D721Med (cell line): ENCODE measurements at regions not wholly inside any gene's neighbourhood (a gene's known extent, or its start where the extent isn't known, plus 50 kb on each side); places are given as distances from the start of the nearest gene placed in this dataset.
"Not testable (repeated sequence)": the region's sequence is repeated elsewhere in the genome, so short reads cannot be mapped to it uniquely, and the experiment has no call there.

Experiments
- DNase-seq: peaks from one replicate; pipeline ENCODE4 v3.0.0; 2011; ENCODE audit warnings: low spot score; ENCODE audit not compliant: insufficient read length
- FAIRE-seq: peaks from 2 replicates; lab custom pipeline; 2011; peaks lifted over from hg19 to GRCh38; lab: Jason Lieb, UNC
- TF ChIP-seq, protein P1 (sequence below): IDR thresholded peaks from 2 replicates; pipeline ENCODE4 v1.5.1; 2012; ENCODE audit warnings: mild to moderate bottlenecking, control low read depth; ENCODE audit not compliant: insufficient read depth; ENCODE audit errors: missing control alignments

DNA sequence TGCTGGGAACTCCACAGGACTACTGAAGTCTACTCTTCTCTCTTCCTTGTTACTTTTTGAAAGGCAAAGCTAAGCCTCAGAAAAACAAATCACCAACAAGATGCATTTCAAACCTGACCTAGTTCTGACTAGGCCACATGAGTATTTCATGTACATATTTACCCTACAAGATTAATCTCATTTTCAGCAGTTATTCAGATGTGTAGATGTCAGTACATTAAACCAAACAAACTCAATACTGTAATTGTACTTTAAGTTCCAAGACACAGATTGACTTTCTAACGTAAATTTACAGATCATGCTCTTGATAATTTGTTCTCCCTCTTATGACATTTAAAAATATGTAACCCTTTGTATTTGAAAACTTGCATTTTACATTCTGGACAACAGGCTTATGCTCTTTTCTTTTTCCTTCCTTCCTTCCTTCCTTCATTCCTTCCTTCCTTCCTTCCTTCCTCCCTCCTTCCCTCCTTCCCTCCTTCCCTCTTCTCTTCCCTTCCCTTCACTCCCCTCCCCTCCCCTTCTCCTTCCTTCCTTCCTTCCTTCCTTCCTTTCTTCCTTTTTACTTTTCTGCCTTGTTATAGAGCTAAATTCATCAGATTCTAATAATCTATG is 1653.4 kb downstream of the EFNA5 start:
- FAIRE-seq: peak; percentile 56

GRCh38 chr5:106014262-106014661 is 1656.5 kb downstream of the EFNA5 start:
- TF ChIP-seq, protein P1, sequence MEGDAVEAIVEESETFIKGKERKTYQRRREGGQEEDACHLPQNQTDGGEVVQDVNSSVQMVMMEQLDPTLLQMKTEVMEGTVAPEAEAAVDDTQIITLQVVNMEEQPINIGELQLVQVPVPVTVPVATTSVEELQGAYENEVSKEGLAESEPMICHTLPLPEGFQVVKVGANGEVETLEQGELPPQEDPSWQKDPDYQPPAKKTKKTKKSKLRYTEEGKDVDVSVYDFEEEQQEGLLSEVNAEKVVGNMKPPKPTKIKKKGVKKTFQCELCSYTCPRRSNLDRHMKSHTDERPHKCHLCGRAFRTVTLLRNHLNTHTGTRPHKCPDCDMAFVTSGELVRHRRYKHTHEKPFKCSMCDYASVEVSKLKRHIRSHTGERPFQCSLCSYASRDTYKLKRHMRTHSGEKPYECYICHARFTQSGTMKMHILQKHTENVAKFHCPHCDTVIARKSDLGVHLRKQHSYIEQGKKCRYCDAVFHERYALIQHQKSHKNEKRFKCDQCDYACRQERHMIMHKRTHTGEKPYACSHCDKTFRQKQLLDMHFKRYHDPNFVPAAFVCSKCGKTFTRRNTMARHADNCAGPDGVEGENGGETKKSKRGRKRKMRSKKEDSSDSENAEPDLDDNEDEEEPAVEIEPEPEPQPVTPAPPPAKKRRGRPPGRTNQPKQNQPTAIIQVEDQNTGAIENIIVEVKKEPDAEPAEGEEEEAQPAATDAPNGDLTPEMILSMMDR: no peak
- DNase-seq: no peak
- no peak for FAIRE-seq

More for the DNA sequence above, 1653.4 kb downstream of the EFNA5 start:
- no peak for DNase-seq
- TF ChIP-seq, protein P1: no peak

GRCh38 chr5:106006242-106006641 is 1664.5 kb downstream of the EFNA5 start:
- FAIRE-seq (no peak), DNase-seq (no peak)
- TF ChIP-seq, protein P1: no peak

- not testable (repeated sequence) for FAIRE-seq
These were observed 1671.7 kb downstream of the EFNA5 start for GRCh38 chr5:105998991-105999390.

GRCh38 chr5:105993027-105993426 is 1677.7 kb downstream of the EFNA5 start:
- TF ChIP-seq, protein P1: no peak
- DNase-seq (no peak), FAIRE-seq (no peak)

More at GRCh38 chr5:105998991-105999390, 1671.7 kb downstream of the EFNA5 start:
- DNase-seq: not testable (repeated sequence)

DNA sequence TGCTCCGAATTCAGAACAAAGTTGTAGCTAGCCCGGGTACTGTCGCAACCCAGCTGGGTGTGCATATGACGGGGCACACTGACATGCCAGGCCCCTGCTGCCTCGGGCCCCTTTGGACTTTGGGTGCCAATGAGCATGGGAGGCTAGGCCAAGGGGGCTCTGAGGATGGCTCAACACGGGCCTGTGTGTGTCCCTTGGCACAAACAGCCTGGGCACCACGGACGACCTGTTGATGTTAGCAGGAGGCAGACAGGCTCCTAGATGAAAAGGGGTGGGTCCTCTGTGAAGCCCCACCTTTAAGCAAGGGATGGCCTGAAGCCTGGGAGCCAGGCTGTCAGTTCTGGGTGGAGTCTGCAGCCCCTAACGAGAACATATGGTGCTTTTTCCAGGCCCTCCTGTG is 1688.2 kb downstream of the EFNA5 start:
- FAIRE-seq: no peak
- no peak for DNase-seq

DNA sequence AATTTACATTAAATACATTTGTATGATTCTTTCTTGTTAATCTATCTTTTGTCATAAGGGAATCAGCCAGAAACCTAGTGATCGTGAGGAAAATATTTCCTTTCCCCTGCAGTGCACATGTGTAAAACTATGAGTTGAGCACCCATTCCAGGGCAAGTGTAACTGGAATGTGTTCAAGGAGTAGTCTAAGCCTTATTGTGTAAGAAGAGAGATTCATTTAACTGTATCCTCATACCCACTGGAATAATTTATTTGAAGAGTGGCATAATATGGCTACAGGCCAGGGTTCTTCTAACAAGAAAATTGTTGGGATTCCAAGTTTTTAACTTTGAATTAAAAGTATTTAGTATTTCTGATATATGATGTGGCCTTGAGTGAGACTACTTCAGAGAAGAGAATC is 1692.7 kb downstream of the EFNA5 start:
- TF ChIP-seq, protein P1: no peak
- DNase-seq (no peak), FAIRE-seq (no peak)

More for the DNA sequence above, 1688.2 kb downstream of the EFNA5 start:
- TF ChIP-seq, protein P1: no peak
